GM19324 (cell line): ENCODE measurements at regions not wholly inside any gene's neighbourhood (a gene's known extent, or its start where the extent isn't known, plus 50 kb on each side); places are given as distances from the start of the nearest gene placed in this dataset.
A peak's percentile ranks its signal among the peaks of the same experiment; 100 is the strongest.

Source experiments
- ATAC-seq: cut with Tn5 transposase; IDR thresholded peaks from one replicate; pipeline ENCODE4 v1.9.1; 2021; ENCODE audit warnings: mild to moderate bottlenecking, moderate library complexity; ENCODE audit not compliant: unreplicated experiment, low FRiP score

DNA sequence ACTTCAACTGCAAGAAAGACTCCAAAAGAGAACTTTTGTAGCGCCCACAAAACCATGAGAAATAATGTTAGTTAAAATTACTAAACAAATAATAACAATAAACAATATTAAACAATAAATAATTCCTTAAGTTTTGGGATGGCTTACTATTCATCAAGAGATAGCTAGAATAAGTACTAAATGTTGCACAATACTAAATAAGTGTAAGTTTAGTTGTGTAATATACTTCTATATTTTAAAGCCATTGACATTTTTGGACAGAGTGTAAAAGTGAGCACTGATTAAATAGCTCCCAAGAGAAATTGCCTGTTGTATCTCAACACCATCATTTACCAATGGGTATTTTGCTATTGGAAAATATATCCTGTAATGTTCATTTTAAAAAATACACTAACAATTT is 166.7 kb downstream of the ALG10 start:
- ATAC-seq = no peak

DNA sequence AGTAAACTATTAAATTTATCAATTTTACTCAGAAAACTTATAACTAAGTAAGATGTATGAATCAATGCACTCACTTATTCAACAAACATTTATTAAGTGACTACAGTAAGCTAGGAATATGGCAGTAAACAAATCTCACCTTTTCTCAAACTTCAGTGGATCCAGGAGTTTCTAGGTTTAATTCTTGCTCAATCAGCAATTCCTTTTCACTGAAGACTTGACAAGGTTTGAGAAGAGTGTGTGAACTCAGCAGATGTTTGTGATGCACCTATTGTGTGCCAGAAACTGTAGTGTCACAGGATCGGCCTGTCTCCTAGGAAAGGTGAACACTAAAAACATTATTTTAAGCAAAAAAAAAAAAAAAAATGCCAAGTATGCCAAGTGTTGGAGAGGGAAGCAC is 167.8 kb downstream of the ALG10 start:
- no peak for ATAC-seq

DNA sequence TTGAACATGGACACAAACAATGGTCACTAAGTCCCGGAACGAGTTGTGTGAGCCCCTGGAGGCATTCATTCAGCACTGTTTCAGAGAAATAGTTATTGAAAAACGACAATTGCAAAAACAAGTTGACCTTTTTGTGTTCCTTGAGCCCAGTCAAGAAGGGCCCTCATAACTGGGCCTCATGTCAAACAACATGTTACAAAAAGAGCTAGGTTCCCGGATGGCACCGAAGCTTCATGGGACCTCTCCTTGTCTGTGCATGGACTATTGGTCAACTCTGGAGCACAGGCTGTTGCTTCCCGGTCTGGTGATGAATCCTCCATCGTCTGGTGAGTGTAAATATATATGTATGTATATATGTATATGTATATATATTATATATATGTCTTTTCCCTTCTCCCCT is 176.6 kb downstream of the ALG10 start:
- ATAC-seq = no peak

DNA sequence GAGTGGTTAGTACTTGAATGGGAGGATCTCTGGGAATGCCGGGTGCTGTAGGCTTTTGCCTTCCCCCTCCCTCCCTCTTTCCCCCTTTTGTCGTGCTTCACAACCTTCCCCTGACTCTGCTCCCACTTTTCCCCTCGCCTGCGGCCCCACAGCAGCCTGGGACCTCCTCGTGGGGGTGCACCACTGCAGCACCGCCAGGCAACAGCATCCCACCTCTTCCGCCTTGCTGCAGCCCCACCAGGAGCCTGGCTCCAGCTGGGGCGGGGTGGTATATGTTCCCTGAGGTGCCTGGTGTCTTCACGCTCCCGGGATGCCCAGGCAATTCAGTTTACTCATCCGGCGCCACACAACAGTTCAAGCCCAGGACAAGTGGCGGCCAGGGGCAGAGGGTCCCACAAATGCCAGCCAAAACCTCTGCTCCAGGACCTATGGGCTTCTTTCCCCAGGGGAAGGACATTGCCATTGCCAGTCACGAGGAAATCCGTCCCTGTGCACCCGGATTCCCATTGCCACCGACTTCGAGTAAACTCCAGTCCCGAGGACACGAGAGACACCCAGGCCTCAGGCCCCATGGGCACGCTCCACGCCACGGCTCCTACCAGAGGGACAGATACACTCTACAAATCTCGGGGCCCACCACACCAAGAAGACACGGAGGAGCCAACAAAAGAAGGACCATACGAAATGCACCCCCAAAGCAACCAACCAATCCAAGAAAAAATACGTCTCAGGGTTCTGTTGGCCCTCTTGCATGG is 181.7 kb downstream of the ALG10 start:
- ATAC-seq = no peak

DNA sequence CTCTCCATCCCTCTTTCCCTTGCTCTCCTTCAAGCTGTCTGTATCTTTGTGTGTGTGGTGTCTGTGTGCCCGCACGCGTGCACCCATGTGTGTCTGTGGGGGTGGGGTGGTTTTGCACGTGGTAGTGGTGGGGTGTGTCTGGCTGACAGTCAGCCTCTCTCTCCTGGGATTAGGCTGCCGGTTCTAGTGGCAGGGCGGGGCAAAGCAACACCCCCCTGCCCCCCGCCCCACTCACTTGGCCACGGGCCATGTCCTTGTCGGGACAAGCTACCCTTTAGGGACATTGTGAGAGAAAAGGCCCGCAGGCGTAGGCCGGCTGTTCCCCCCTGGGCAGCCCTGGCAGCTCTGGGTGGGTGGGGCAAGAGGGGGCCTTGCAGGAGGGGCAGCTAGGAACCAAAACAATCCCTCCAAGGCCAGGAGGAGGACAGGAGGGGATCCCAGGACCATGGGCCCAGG is 182.6 kb downstream of the ALG10 start:
- no peak for ATAC-seq

DNA sequence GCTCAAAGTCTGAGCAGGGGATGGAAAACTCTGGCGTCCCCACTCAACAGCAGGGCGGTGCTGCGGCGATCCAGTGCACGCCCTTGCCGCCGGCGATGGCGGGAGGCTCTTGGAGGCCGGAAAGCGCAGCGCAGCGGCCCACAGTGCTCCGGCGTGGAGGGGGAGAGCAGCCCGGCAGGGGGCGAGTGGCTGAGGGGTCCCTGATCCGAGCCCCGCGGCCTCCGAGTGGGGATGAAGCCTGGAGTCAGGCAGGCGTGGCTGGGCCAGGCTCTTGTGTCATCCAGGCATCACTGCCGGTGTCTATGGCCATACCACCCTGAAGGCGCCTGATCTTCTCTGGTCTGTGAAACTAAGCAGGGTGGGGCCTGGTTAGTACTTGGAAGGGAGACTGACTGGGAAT is 183.1 kb downstream of the ALG10 start:
- ATAC-seq = no peak

DNA sequence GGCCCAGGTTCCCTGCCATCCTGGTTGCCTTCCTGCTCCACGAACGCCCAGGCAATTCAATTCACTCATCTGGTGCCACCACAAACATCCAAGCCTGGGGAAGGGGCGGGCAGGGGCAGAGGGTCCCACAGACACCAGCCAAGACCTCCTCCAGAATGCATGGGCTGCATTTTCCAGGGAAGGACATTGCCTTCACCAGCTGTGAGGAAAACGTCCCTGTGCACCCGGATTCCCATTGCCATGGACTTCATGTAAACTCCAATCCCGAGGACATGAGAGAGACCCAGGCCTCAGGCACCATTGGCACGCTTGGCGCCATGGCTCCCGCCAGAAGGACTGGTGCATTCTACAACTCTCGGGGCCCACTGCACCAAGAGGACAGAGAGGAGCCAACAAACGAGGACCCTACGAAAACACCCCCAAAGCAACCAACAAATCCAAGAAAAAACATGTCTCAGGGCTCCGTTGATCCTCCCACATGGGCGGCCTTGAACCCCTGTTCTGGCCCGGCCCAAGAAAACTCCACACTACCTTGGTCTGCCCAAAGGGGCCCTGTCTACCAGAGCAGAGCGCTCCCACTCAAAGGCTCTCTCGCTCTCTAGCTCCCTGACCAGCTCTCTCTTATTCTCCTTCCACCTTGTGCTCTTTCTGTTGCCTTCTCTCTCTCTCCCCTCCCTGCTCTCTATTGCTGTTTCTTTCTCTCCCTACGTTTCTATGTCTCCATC is 183.9 kb downstream of the ALG10 start:
- ATAC-seq = no peak

DNA sequence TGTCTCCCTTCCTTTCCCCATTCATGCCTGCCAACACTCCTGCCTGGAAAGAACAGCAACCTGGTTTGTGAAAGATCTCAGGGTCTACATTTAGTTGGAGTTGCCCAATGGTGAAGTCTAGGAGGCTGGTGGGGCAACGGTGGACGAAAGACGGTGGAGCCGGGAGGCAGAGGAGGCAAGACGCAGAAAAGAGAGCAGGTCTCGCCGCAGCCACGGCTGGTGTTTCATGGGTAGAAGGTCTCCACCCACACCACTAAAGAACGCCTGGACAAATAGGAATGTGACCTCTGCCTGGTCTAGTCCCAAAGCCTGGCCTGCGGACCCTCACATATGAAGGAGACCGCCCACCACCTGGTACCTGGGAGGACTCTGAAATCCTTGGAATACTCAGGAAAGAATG is 185.6 kb downstream of the ALG10 start:
- no peak for ATAC-seq

DNA sequence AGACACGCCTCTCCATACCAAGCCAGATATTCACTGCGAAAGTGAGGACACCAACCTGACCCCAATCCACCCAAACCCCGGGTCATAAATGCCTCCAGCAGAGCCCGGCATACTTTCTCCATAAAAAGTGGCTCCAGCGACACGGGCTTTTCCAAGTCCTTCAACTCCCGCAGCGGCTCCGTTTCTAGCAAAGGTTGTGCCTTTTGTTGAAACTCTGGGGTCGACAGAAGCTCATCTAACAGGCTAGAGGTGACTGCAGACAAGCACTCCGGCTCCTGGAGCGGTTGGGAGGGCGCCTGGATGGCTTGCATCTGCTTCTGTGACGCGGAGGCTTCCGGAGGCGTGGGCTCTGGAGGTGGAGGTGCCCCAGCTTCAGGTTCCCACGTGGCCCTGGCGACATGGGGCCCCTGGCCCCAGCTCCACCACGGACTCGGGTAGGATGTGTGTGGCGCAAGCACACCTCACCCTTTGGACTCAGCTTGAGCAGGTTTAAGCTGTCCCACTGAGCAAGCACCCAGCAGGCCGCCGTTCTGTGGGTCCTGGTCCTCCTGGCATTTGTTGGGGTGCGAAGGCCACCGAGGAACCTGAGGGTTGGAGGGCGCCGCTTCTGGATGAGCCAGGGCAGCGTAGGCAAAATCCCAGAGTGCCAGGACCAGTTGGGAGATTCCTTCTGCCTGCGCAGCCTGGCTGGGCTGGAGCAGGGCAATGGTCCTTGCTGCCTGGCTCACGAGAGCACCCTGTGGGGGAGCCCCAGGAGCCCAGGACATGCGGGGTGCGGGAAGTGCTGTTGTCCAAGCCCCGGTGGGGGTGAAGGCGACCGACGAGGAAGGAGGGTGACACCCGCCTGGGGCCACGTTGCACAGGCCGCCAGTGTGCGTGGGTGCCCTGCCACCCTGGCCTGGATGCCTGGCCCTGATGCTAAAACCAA is 186.3 kb downstream of the ALG10 start:
- ATAC-seq = no peak

DNA sequence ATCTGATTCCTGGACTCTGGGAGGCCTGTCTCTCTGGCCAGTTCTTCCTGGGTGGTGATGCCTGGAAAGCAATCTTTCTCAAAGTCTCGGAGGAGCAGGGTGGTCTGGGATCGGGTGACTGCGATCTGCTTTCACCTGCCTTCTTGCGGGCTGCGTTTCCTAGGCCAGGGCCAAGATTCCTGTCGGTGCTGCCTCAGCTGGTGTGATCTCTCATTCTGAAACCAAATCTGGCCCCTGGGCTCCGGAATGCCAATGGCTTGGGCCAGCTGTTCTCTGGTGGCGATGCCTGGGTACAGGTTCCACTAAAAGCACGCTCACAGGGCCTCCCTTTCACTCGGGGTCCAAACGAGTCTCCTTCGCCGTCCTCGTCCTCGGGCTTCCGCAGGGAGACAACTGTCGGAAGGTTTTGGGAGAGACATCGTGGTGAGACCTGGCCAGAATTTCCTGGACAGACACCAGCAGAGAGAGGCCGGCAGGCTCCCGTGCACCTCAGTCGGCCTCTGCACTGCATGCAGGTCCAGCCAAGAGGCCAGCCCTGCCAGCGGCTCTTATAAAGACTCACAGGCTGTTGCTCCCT is 187.1 kb downstream of the ALG10 start:
- no peak for ATAC-seq

DNA sequence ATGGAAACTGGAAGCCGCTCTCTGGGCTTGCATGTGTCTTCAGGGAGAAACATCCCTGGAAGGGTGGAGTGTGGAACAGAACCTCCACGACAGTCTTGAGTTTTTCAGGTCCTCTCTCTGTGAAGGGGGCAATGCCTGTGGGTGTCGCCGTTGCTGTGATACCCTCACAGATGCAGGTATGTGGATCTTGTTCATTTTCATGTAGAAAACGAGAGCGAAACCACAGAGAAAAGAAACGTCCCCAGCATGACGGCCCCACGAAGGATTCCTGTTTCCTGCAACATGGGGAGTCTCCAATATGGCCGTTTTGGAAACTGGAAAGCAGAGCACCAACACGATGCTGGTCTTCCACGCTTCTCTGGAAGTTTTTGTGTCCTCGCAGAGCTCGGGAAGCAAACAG is 187.9 kb downstream of the ALG10 start:
- ATAC-seq = no peak

DNA sequence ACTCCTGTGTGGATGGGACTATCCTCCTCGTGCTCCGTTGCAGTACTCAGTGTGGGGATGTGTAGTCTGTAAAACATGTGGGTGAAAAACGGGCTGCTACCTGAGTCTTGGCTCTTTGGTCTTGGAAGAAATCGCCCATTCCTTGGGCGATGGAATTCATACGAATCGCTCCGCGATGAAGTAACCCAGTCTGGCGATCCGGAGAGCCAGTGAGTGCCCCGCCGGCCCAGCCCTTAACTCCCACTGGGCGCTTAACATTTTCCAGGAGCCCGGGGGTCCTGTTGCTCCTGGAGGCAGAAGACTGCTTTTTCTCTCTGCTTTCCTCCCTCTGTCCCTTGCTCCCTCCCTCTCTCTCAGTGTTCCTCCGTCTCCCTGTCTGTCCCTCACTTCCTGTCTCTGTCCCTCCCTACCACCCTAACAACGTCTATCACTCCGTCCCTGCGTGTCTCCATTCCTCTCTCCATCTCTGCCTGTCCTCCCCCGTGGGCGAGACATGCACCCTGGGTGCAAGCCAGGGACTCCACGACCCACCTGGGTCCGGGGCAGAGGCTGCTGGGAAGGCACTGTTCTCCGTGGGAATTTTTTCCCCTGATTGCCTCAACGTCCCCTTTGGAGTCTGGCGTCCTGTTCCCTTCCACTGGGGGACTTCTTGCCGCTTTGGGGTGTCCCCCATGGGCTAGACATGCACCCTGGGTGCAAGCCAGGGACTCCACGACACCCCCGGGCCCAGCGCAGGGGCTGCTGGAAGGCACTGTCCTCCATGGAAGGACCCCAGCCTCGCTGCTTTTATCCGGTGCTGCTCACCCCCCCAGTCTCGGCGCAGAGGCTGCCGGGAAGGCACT is 188.6 kb downstream of the ALG10 start:
- no peak for ATAC-seq

DNA sequence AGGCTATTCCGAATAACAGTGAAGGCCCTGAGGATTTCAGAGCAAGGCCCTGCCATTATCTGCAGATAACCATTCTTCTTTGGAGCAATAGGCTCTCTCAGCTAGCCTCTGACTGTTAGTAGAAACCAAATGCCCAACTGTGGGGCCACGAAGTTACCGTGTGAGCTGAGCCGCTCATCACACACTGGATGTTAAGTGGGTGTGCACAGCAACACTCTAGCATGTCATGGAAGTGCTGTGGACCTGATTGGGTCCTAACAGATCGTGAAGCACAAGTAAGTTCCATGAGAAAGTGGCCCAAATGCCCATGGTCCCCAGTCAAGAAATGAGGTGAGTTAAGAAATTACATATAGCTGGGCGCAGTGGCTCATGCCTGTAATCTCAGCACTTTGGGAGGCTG is 190.4 kb downstream of the ALG10 start:
- no peak for ATAC-seq

DNA sequence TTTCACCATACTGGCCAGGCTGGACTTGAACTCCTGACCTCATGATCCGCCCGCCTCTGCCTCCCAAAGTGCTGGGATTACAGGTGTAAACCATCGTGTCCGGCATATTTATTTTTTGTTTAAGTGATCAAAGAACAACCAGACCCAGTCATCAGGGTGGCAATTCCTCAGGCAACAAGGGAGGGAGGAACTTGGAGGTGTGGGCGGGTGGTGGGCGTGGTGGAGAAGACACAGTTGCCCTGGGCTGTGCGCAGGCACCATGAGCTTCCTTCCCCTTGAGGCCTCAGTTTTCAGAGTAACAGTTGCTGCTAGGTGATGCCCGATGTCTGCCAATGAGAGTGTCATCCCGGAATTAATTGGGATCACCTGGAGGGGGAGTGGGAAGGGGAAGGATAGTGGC is 191.7 kb downstream of the ALG10 start:
- ATAC-seq = no peak

DNA sequence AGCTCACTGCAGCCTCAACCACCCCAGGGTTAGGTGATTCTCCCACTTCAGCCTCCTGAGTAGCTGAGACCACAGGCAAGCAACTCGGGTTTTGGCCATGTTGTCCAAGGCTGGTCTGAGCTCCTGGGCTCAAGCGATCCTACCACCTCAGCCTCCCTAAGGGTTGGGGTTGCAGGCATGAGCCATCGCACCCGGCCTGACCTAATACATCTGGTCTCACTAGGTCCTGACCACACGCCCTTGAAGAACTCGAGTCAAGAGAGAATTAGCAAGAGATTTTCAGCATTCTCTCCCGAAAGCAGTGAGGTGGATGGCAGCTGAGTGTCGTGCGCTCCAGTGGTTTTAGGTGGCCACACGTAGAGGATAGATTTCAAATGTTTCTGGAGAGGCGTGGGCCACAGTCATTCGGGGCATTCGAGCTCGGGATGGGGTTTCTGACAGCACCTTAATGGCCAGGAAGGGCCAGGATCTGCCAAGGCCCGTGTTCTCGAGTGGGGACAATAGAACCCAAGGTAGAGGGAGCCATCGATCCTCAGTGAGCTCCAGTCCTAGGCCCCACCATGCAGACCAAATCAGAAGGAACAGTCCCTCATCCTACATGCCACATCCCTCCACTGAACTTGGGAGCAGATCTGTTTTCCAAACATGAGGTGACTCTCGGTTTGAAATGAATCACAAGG is 193.1 kb downstream of the ALG10 start:
- no peak for ATAC-seq

DNA sequence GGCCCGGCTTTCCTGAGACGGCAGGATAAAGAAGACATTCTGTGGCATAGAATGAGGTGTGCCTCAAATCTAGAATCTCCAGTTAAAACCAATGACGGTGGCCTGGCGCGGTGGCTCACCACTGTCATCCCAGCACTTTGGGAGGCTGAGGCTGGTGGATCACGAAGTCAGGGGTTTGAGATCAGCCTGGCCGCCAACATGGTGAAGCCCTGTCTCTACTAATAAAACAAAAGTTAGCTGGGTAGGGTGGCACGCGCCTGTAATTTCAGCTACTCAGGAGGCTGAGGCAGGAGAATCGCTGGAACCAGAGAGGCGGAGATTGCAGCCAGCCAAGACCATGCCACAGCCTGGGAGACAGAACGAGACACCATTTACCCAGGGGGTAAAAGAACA is 193.6 kb downstream of the ALG10 start:
- ATAC-seq = no peak

DNA sequence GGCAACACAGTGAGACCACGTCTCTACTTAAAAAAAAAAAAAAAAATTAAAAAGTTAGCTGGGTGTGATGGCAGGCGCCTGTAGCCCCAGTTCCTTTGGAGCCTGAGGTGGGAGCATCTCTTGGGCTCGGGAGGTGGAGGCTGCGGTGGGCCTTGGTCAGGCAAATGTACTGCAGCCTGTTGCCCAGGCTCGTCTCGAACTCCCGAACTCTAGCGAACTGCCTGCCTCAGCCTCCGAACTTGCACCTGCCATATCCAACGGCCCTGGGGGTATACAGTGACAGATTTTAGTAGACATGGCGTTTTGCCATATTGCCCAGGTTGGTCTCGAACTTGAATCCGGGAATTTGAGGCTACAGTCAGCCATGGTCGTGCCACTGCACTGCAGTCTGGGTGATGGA is 195.4 kb downstream of the ALG10 start:
- ATAC-seq = no peak

DNA sequence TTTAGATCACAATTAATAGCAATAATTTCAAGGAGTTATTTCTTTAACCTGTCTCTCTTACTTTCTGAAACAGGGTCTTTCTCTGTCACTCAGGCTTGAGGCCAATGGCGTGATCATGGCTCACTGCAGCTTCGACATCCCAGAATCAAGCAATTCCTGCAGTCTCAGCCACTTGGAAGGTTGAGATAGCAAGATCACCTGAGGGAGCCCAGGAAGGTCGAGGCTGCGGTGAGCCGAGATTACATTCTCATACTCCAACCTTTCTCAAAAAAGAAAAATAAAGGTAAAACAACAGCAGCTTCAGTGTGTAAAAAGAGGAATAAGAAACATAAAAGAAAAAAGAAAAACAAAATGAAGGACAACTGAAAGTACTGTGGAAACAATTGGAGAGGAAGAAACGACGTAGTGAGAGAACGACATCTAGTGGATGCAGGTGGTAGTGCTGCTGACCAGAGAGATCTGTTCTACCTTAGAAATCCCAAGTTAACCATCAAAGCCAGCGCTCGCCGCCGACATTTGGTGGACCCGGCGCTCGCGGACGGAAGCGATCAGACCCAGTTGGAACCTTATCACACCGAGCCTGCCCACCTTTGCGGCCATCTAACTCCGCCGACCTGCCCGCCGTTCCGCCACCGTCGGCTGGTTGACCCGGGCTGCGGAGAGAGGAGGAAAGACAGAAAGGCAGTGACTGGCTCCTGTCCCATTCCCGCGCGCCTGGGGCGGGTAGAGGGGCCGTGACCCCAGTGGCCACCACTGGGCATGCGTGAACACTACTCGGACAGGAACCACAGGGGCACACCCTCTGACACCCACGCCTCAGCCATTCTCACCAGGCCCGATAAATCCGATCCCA is 196.1 kb downstream of the ALG10 start:
- peak; percentile 69 for ATAC-seq
